ENCODE measurements at regions not wholly inside any gene's neighbourhood (a gene's known extent, or its start where the extent isn't known, plus 50 kb on each side); places are given as distances from the start of the nearest gene placed in this dataset.

DNA sequence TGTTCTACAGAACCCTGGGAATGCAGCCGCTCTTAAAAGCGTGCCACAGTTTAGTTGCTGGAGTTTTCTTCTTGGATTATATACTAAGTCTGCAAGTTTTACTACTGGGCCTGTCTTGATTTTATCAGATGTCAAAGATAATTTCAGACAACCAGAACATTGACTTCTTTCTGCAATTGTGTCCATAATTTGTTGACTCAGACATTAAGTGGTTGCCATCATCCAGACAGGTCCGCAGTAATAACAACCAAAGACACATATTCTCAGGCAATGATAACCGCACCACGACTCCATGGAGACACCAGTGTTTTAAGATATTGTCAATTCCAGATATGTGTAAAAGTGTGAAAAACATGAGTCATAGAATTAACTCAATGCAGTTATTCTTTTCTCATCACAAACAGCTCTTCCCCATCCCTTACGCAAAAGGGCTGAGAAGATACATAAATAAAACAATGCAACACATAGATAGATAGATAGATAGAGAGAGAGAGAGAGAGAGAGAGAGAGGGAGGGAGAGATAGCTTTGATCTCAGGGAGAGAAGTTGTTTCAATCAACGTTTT is 90.4 kb upstream of the FMN2 start:
- DNase-seq = no peak

GRCh38 chr1:240004086-240004749 is 87.5 kb upstream of the FMN2 start:
- DNase-seq = no peak

- no peak for DNase-seq
Measured at GRCh38 chr1:240005997-240006650, 85.6 kb upstream of the FMN2 start.

GRCh38 chr1:240008298-240008697 is 83.4 kb upstream of the FMN2 start:
- DNase-seq = no peak

- no peak for DNase-seq
Measured at GRCh38 chr1:240014051-240014450, 77.6 kb upstream of the FMN2 start.

DNA sequence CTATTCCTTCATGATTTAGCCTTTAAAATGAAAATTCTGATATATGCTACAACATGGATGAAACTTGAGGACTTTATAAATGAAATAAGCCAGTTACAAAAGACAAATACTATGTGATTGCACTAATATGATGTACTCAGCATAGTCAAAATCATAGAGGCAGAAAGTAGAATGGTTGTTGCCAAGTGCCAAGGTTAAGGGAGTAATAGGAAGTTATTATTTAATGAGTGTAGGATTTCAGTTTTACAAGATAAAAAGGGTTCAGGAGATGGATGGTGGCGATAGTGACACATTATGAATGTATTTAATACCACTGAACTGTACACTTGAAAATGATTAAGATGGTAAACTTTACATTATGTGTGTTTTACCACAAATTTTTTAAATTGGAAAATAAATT is 73.1 kb upstream of the FMN2 start:
- no peak for DNase-seq

DNA sequence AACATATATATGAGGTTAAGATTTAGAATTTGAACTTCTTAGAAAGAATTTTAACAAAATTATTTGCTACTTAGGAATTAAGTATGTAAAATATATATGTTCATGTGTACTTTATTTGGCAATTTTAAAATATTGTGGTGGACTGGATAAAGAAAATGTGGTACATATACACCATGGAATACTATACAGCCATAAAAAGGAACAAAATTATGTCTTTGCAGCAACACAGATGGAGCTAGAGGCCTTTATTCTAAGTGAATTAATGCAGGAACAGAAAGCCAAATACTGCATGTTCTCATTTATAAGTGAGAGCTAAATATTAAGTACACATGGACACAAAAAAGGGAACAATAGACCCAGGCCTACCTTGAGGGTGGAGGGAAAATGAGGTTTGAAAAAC is 72.2 kb upstream of the FMN2 start:
- no peak for DNase-seq

DNA sequence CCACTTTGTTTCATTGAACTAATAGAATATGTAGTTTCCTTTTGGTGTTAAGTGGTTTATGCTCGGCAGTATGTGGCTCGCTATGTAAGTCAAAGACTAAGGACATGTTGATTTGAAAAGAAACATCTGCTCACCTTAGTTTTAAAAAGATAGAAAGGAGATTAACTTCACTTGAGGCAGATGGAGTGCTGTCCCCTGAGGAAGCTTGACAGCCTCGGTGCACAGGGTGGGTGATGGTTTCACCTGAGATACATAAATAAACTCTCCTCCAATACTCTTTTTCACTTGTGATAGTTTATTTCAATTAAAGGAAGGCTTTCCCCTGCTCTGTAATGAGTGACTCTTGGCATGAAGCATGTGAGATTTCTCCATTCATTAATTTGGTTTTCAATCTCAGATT is 70.8 kb upstream of the FMN2 start:
- no peak for DNase-seq

DNA sequence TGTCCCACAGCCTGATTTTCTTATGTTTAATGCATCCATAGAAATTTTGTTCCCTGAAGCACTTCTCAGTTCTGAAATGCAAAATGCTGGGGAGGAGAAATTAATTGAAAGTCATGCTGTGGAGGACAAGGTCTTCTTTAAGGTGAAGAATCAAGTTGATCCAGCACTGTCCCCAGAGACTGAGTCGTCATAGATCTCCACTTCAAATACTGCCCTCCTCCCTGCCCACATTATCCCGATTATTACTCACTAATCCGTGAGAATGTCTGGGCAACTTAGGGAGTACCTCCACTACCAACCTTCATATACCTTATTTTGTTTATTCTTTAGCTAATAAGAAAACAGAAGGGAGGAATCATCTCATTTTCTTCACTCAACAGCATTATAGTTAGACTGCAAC is 70.0 kb upstream of the FMN2 start:
- no peak for DNase-seq

DNA sequence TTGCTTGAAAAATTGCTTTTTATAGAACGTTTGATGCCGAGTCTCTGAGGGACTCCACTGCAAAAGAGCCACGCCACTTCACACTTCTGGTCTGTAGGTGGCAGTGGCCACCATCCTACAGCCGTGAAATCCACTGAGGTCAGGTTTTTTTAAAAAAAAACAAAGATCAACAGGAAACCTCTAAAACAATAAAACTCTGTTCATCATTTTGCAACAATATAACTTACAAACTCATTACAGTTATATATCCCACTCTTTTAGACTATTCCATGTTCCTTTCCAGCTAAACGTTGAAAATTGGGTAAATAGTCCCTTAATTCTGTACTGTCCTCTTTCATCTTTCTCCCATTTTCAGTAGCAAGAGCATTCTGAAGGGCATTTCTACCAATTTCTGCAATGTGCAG is 64.6 kb upstream of the FMN2 start:
- peak; percentile 26 to 60 for DNase-seq

- no peak for DNase-seq
Measured at GRCh38 chr1:240029418-240029817, 62.3 kb upstream of the FMN2 start.

GRCh38 chr1:240030236-240030635 is 61.4 kb upstream of the FMN2 start:
- DNase-seq = no peak

DNA sequence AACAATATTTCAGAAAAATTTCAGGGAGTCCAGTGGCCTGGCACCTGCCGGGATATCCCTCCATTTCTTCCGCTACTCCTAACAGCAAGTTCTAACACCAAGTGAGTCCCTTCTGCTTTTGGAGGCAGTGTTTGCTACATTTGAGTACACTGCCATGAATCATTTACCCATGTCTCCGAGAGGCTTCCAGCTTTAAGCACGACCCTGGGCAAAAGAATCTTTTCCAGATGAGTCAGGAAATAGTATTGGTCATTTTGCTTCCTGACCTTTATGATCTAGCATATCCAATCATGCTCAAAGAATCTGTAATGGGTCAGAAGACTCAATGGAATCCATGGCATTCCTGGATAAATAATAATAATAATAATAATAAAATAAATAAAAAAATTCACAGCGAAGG is 60.7 kb upstream of the FMN2 start:
- DNase-seq = no peak

GRCh38 chr1:240031414-240031813 is 60.3 kb upstream of the FMN2 start:
- no peak for DNase-seq

- no peak for DNase-seq
Measured at GRCh38 chr1:240033406-240033805, 58.3 kb upstream of the FMN2 start.

DNA sequence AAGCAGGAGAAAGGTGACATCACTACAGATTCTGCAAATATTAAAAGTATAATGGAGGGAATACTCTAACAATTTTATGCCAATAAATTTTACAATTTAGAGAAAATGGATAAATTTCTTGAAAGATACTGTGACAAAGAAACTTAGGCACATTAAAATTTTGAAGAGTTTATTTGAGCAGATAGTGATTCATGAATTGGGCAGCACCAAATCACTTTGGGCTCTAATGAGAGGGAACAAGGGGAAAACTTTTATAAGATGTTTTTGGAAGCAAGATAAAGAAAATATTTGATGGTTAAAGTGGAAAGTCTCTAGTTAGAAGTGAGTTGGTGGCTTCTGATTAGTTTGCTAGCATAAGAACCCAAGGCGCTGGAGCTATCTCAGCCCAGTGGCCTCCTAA is 55.2 kb upstream of the FMN2 start:
- no peak for DNase-seq
